Lower leg skin (tissue), 4 donors: ENCODE measurements at regions not wholly inside any gene's neighbourhood (a gene's known extent, or its start where the extent isn't known, plus 50 kb on each side); places are given as distances from the start of the nearest gene placed in this dataset.

Experiments used
- DNase-seq, 2 donors: peaks; one replicate each; pipeline ENCODE4 v3.0.0-alpha.2; 2019; ENCODE audit warnings: low spot score in 2 of 2
- H3K4me3 ChIP-seq: fragments of 200-600 bp; sonication (generic); 2 replicates; pipeline ENCODE4 v1.5.1; 2017; ENCODE audit warnings: mild to moderate bottlenecking, low read depth; ENCODE audit not compliant: poor library complexity, severe bottlenecking
- CTCF ChIP-seq, 3 donors: fragments of 450-650 bp; IDR thresholded peaks; one replicate each; pipeline ENCODE4 v1.5.1; 2016; ENCODE audit warnings: antibody characterized with exemption in 3 of 3, mild to moderate bottlenecking in 3 of 3, moderate library complexity in 2 of 3
- POLR2A ChIP-seq, 2 donors: fragments of 450-650 bp; IDR thresholded peaks; one replicate each; pipeline ENCODE4 v1.6.1; 2016 to 2017; ENCODE audit warnings: antibody characterized with exemption in 2 of 2, mild to moderate bottlenecking in 1 of 2, moderate library complexity in 1 of 2
- WGBS, 2 donors: methylation state at CpG; one replicate each; pipeline ENCODE4 v1.1.5; 2018; 5-methylcytosine and 5-hydroxymethylcytosine counted together
- intact Hi-C: fragments of 100-400 bp; cut with DNase I; formaldehyde crosslinking; loops from one replicate; pipeline ENCODE4 v1.15.0; 2023; ENCODE audit warnings: low total_unique reads

- intact Hi-C loops, result no loop called here
These were observed 286.7 kb downstream of the PTPRC start for GRCh38 chr1:198925567-198925966.

GRCh38 chr1:198927129-198927528, 288.3 kb downstream of the PTPRC start:
- TF ChIP-seq CTCF (IDR thresholded peaks at IDR 0.05) (no peak), POLR2A (IDR thresholded peaks at IDR 0.05) (no peak)
- H3K4me3 ChIP-seq, result no peak overlapping the region
- no peak for DNase-seq
- intact Hi-C loops, result no loop called here
- WGBS, 2 donors, result 90 to 95% methylated on average over 3 of the region's 3 CpGs

More at GRCh38 chr1:198925567-198925966, 286.7 kb downstream of the PTPRC start:
- no peak for DNase-seq
- TF ChIP-seq CTCF (IDR thresholded peaks at IDR 0.05), result no peak
- no peak for TF ChIP-seq POLR2A (IDR thresholded peaks at IDR 0.05)
- no peak overlapping the region for H3K4me3 ChIP-seq

- no peak for DNase-seq
- TF ChIP-seq POLR2A (IDR thresholded peaks at IDR 0.05) (no peak), CTCF (IDR thresholded peaks at IDR 0.05) (no peak)
- intact Hi-C loops, result no loop called here
- H3K4me3 ChIP-seq, result no peak overlapping the region
- 72 to 75% methylated on average over 4 of the region's 4 CpGs for WGBS, 2 donors
These were observed 290.3 kb downstream of the PTPRC start for GRCh38 chr1:198929111-198929604.

- WGBS, 2 donors, result 48 to 49% methylated on average over 9 of the region's 9 CpGs
- no peak for TF ChIP-seq CTCF (IDR thresholded peaks at IDR 0.05)
- no peak for TF ChIP-seq POLR2A (IDR thresholded peaks at IDR 0.05)
- H3K4me3 ChIP-seq, result no peak overlapping the region
- DNase-seq, result no peak
- intact Hi-C loops, result no loop called here
These were observed 291.2 kb downstream of the PTPRC start for GRCh38 chr1:198929961-198930599.

- H3K4me3 ChIP-seq, result no peak overlapping the region
- intact Hi-C loops, result no loop called here
- DNase-seq, result no peak
- no peak for TF ChIP-seq POLR2A (IDR thresholded peaks at IDR 0.05)
- TF ChIP-seq CTCF (IDR thresholded peaks at IDR 0.05), result no peak
- 42 to 50% methylated on average over 6 of the region's 6 CpGs for WGBS, 2 donors
These were observed 293.6 kb downstream of the PTPRC start for GRCh38 chr1:198932351-198932991.
